ENCODE measurements at regions not wholly inside any gene's neighbourhood (a gene's known extent, or its start where the extent isn't known, plus 50 kb on each side); places are given as distances from the start of the nearest gene placed in this dataset.

DNA sequence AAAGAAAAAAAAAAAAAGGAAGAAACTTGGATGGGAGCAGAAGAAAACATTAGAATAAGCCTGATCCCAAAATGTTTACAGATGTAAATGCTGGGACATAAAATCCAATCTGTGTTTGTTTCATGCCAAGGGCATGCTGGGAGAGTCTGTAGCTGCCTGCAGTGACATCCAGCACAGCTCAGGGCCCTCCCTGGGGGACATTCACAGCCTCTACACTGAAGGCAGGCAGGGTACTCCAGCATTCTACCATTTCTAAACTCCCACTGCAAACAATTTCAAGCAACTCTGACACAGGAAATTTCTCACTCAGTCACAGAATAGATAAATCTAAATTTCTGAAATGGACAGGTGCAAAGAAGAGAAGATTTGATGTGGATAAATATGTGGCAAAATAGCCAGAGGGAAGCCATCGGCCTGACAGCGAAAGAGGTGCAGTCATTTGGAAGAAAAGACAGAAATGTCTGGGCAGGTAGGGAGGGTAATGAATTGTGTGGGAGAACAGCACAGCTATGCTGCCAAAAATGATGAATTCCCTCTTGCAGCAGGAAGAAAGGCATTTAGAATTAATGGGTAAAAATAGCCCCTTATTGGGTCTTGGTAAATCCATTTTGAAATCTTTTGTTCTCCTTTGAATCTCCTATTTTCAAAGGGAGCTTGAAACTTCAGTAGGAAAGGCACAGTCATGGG, 199.4 kb downstream of the MED10 start:
- no peak overlapping the region for H3K4me3 ChIP-seq
- H3K79me2 ChIP-seq (ENCODE audit: low read depth) = no peaks in the 10 kb centered on the region
- no peak overlapping the region for H3K4me3 Mint-ChIP-seq
- no peaks in the 10 kb centered on the region for H3K9me3 ChIP-seq (ENCODE audit: low read depth)
- H4K20me1 ChIP-seq (ENCODE audit: low read depth) = no peaks in the 10 kb centered on the region
- TF ChIP-seq, protein P1, sequence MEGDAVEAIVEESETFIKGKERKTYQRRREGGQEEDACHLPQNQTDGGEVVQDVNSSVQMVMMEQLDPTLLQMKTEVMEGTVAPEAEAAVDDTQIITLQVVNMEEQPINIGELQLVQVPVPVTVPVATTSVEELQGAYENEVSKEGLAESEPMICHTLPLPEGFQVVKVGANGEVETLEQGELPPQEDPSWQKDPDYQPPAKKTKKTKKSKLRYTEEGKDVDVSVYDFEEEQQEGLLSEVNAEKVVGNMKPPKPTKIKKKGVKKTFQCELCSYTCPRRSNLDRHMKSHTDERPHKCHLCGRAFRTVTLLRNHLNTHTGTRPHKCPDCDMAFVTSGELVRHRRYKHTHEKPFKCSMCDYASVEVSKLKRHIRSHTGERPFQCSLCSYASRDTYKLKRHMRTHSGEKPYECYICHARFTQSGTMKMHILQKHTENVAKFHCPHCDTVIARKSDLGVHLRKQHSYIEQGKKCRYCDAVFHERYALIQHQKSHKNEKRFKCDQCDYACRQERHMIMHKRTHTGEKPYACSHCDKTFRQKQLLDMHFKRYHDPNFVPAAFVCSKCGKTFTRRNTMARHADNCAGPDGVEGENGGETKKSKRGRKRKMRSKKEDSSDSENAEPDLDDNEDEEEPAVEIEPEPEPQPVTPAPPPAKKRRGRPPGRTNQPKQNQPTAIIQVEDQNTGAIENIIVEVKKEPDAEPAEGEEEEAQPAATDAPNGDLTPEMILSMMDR (IDR thresholded peaks at IDR 0.05) = no peak
- TF ChIP-seq EZH2 (IDR thresholded peaks at IDR 0.05) (no peak), EZH2phosphoT487 (IDR thresholded peaks at IDR 0.05) (no peak)
- H3K27ac ChIP-seq = no peak overlapping the region
- H3K4me1 Mint-ChIP-seq = peaks cover 9% of the 10 kb centered on the region
- no peaks in the 10 kb centered on the region for H3F3A ChIP-seq (ENCODE audit: low read depth)
- H3K9ac ChIP-seq = no peak overlapping the region
- H3K27me3 Mint-ChIP-seq (ENCODE audit: insufficient read depth, low read depth) = peaks cover 12% of the 10 kb centered on the region
- no peak for DNase-seq (ENCODE audit: low spot score)
- H3K36me3 Mint-ChIP-seq = no peaks in the 10 kb centered on the region
- H3K36me3 ChIP-seq = no peaks in the 10 kb centered on the region
- H2AFZ ChIP-seq (replicated peaks) = no peak overlapping the region
- no peaks in the 10 kb centered on the region for H3K9me3 Mint-ChIP-seq
- no peaks in the 10 kb centered on the region for H3K27me3 ChIP-seq
- H3K4me1 ChIP-seq = peaks cover 11% of the 10 kb centered on the region
- H3K27ac Mint-ChIP-seq = no peak overlapping the region
- H3K4me2 ChIP-seq = no peak overlapping the region

DNA sequence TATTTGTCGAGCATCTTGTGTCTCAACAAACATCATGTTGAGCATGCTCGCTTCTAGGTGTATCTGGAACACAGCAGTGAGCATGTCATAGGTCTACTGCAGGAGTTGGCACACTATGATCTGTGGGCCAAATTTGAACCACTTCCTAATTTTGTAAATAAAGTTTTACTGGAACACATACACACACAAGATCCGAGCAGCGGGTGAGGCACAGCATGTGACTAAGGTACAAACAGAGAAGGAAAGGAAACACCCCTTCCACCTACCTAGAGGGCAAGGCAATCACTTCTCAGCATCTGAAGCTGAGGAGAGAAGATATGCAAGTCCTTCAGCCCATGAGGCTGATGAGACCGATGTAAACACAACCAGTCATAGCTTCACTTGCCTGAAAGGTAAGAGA, 200.4 kb downstream of the MED10 start:
- Mint-ChIP-seq H3K36me3 (no peaks in the 10 kb centered on the region), H3K27ac (no peak overlapping the region), H3K9me3 (no peaks in the 10 kb centered on the region), H3K4me3 (no peak overlapping the region), H3K4me1 (peaks cover 9% of the 10 kb centered on the region), H3K27me3 (ENCODE audit: insufficient read depth, low read depth) (peaks cover 10% of the 10 kb centered on the region)
- Histone ChIP-seq H3K4me1 (peaks cover 11% of the 10 kb centered on the region), H3K4me3 (no peak overlapping the region), H3K4me2 (no peak overlapping the region), H4K20me1 (ENCODE audit: low read depth) (no peaks in the 10 kb centered on the region), H3K27me3 (no peaks in the 10 kb centered on the region), H3K27ac (no peak overlapping the region), H3K79me2 (ENCODE audit: low read depth) (no peaks in the 10 kb centered on the region), H2AFZ (replicated peaks) (no peak overlapping the region), H3F3A (ENCODE audit: low read depth) (no peaks in the 10 kb centered on the region), H3K36me3 (no peaks in the 10 kb centered on the region), H3K9ac (no peak overlapping the region), H3K9me3 (ENCODE audit: low read depth) (no peaks in the 10 kb centered on the region)
- no peak for DNase-seq (ENCODE audit: low spot score)
- TF ChIP-seq EZH2 (IDR thresholded peaks at IDR 0.05) (no peak), EZH2phosphoT487 (IDR thresholded peaks at IDR 0.05) (no peak)
- TF ChIP-seq, protein P1 (IDR thresholded peaks at IDR 0.05) = no peak

DNA sequence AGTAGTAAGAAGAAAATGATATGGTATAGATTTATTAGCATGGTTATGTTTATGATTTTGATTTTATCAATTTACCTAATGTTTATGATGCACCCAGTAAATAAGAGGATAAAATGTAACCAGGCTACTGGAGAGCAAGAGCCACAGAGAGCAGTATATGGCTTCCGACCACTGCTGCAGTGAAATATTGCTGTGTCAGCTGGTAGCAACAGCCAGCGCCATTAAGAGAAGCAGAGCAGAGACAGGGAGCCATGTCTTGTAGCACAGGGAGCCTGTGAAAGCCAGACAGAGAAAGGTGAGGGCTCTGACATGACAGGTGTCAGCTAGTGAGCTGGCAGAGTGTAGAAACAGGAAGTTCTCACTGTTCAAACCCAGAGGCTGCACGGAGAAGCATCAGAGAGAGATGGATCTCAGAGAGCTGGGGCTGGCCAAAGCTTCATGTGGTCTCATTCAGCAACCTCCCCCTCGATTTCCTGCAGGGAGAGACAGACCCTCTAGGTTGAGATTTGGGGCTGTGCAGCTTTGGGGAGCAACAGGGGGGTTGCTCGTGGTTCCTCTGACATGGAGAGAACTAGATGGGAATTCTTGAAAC, 202.1 kb downstream of the MED10 start:
- Mint-ChIP-seq H3K9me3 (no peaks in the 10 kb centered on the region), H3K36me3 (no peaks in the 10 kb centered on the region), H3K27ac (no peak overlapping the region), H3K4me3 (no peak overlapping the region), H3K27me3 (ENCODE audit: insufficient read depth, low read depth) (peaks cover 10% of the 10 kb centered on the region), H3K4me1 (peaks cover 9% of the 10 kb centered on the region)
- Histone ChIP-seq H3K4me3 (no peak overlapping the region), H3K27ac (no peak overlapping the region), H3K4me1 (peaks cover 9% of the 10 kb centered on the region), H3K27me3 (no peaks in the 10 kb centered on the region), H3K9me3 (ENCODE audit: low read depth) (no peaks in the 10 kb centered on the region), H3K79me2 (ENCODE audit: low read depth) (no peaks in the 10 kb centered on the region), H4K20me1 (ENCODE audit: low read depth) (no peaks in the 10 kb centered on the region), H3K36me3 (no peaks in the 10 kb centered on the region), H2AFZ (replicated peaks) (no peak overlapping the region), H3K4me2 (no peak overlapping the region), H3K9ac (no peak overlapping the region), H3F3A (ENCODE audit: low read depth) (no peaks in the 10 kb centered on the region)
- TF ChIP-seq, protein P1 (IDR thresholded peaks at IDR 0.05) = no peak
- TF ChIP-seq EZH2 (IDR thresholded peaks at IDR 0.05) = no peak
- no peak for TF ChIP-seq EZH2phosphoT487 (IDR thresholded peaks at IDR 0.05)
- no peak for DNase-seq (ENCODE audit: low spot score)

Measured in neural progenitor cell (in vitro differentiated cells).